H1 (cell line): ENCODE measurements at regions not wholly inside any gene's neighbourhood (a gene's known extent, or its start where the extent isn't known, plus 50 kb on each side); places are given as distances from the start of the nearest gene placed in this dataset.

Experiments
- CTCF ChIA-PET: fragments of 300-600 bp; sonication (Branson Sonifier 250); formaldehyde crosslinking; loops from one replicate; lab custom pipeline; 2021; ENCODE audit not compliant: partially characterized antibody; lab: Charles Lee
- POLR2A ChIA-PET: fragments of 300-600 bp; sonication (Branson Sonifier 250); formaldehyde crosslinking; loops from one replicate; lab custom pipeline; 2021; ENCODE audit warnings: inconsistent platforms; ENCODE audit not compliant: partially characterized antibody; lab: Charles Lee
- DNase-seq, 2 experiments: peaks; one replicate each; pipeline versions ENCODE4 v3.0.0 to v3.0.0-alpha.2; 2010 to 2022; ENCODE audit warnings: low spot score in 2 of 2, low read depth in 1 of 2, mixed read lengths in 1 of 2
- FAIRE-seq: peaks from 2 replicates; lab custom pipeline; 2011; peaks lifted over from hg19 to GRCh38; lab: Jason Lieb, UNC
- H2AFZ ChIP-seq: 2 replicates; pipeline ENCODE4 v1.8.1; 2012; ENCODE audit warnings: low read length, inconsistent platforms
- H2AK5ac ChIP-seq: 2 replicates; pipeline ENCODE4 v1.6.1; 2013; ENCODE audit warnings: low read depth, low read length
- H2BK120ac ChIP-seq: replicated peaks from 2 replicates; pipeline ENCODE3; 2013; ENCODE audit warnings: low read depth, low read length, inconsistent platforms
- H2BK12ac ChIP-seq: 2 replicates; pipeline ENCODE4 v1.6.1; 2013; ENCODE audit warnings: low read depth, low read length
- H2BK15ac ChIP-seq: 2 replicates; pipeline ENCODE4 v1.6.1; 2013; ENCODE audit warnings: low read length
- H2BK20ac ChIP-seq: 2 replicates; pipeline ENCODE4 v1.6.1; 2013; ENCODE audit warnings: low read length
- H2BK5ac ChIP-seq: 2 replicates; pipeline ENCODE4 v1.6.1; 2013; ENCODE audit warnings: low read depth, low read length
- H3K14ac ChIP-seq: 2 replicates; pipeline ENCODE4 v1.6.1; 2013; ENCODE audit warnings: inconsistent platforms; ENCODE audit not compliant: insufficient read length
- H3K18ac ChIP-seq: 2 replicates; pipeline ENCODE4 v1.6.1; 2013; ENCODE audit warnings: low read length; ENCODE audit errors: extremely low read depth
- H3K23ac ChIP-seq: 2 replicates; pipeline ENCODE4 v1.6.1; 2013; ENCODE audit warnings: inconsistent platforms; ENCODE audit not compliant: insufficient read length
- H3K23me2 ChIP-seq: 2 replicates; pipeline ENCODE4 v1.6.1; 2013; ENCODE audit warnings: low read depth, low read length
- H3K27ac ChIP-seq: 2 replicates; pipeline ENCODE4 v1.6.1; 2011; ENCODE audit warnings: low read depth, low read length, inconsistent platforms
- H3K27me3 ChIP-seq, 4 experiments: replicated peaks in 1 of 4; 1 replicate in 1 of 4; 2 replicates in 3 of 4; pipeline versions ENCODE4 v1.6.1 to v1.8.1; 2011 to 2013; ENCODE audit warnings: low read length in 3 of 4, mild to moderate bottlenecking in 3 of 4, inconsistent platforms in 2 of 4, mixed read lengths in 2 of 4, moderate library complexity in 1 of 4; ENCODE audit not compliant: control insufficient read depth in 3 of 4, insufficient read depth in 3 of 4; ENCODE audit errors: extremely low read depth in 1 of 4
- H3K36me3 ChIP-seq, 4 experiments: 2 replicates each; pipeline versions ENCODE4 v1.6.1 to v1.8.1; 2011 to 2013; ENCODE audit warnings: mild to moderate bottlenecking in 4 of 4, low read length in 3 of 4, moderate library complexity in 2 of 4, control low read depth in 1 of 4, inconsistent platforms in 1 of 4; ENCODE audit not compliant: insufficient read depth in 4 of 4, control insufficient read depth in 2 of 4
- H3K4ac ChIP-seq: replicated peaks from 2 replicates; pipeline ENCODE3; 2013; ENCODE audit warnings: low read length, low read depth, mixed read lengths, inconsistent platforms; ENCODE audit not compliant: insufficient read length
- H3K4me1 ChIP-seq, 4 experiments: replicated peaks in 1 of 4; 1 replicate in 1 of 4; 2 replicates in 3 of 4; pipeline versions ENCODE4 v1.6.1 to v1.8.1; 2011 to 2013; ENCODE audit warnings: low read length in 3 of 4, inconsistent platforms in 2 of 4, mixed read lengths in 1 of 4; ENCODE audit not compliant: insufficient read depth in 4 of 4, control insufficient read depth in 3 of 4
- H3K4me2 ChIP-seq, 2 experiments: 2 replicates each; pipeline versions ENCODE4 v1.6.1 to v1.8.1; 2011 to 2013; ENCODE audit warnings: low read depth in 2 of 2, low read length in 2 of 2, control low read depth in 1 of 2, inconsistent platforms in 1 of 2, mild to moderate bottlenecking in 1 of 2; ENCODE audit not compliant: insufficient read depth in 1 of 2
- H3K4me3 ChIP-seq, 4 experiments: fragments of 200-600, 300-600 bp in 1 of 4; sonication (generic), shearing (Covaris generic), sonication (Bioruptor Twin) in 1 of 4; 2 replicates each; pipeline versions ENCODE4 v1.5.1 to v1.8.1; 2011 to 2016; ENCODE audit warnings: low read length in 4 of 4, low read depth in 3 of 4, control low read depth in 2 of 4, inconsistent platforms in 2 of 4, mild to moderate bottlenecking in 2 of 4, mixed read lengths in 1 of 4, moderate library complexity in 1 of 4; ENCODE audit not compliant: insufficient read depth in 2 of 4; ENCODE audit errors: extremely low read depth in 1 of 4
- H3K56ac ChIP-seq: replicated peaks from 2 replicates; pipeline ENCODE3; 2013; ENCODE audit warnings: low read depth, mild to moderate bottlenecking, mixed read lengths, low read length, inconsistent platforms; ENCODE audit not compliant: insufficient read length
- H3K79me1 ChIP-seq: 2 replicates; pipeline ENCODE4 v1.6.1; 2013; ENCODE audit warnings: low read depth, low read length, control low read depth
- H3K79me2 ChIP-seq, 2 experiments: 2 replicates each; pipeline versions ENCODE4 v1.6.1 to v1.8.1; 2012 to 2013; ENCODE audit warnings: low read length in 2 of 2, mild to moderate bottlenecking in 2 of 2, inconsistent platforms in 1 of 2; ENCODE audit not compliant: insufficient read depth in 2 of 2, control insufficient read depth in 1 of 2
- H3K9ac ChIP-seq, 4 experiments: replicated peaks in 1 of 4; 1 replicate in 1 of 4; 2 replicates in 3 of 4; pipeline versions ENCODE4 v1.6.1 to v1.8.1; 2011 to 2013; ENCODE audit warnings: low read depth in 3 of 4, low read length in 3 of 4, control low read depth in 2 of 4, mild to moderate bottlenecking in 2 of 4, moderate library complexity in 2 of 4, inconsistent platforms in 1 of 4; ENCODE audit errors: extremely low read depth in 1 of 4
- H3K9me3 ChIP-seq, 2 experiments: 2 replicates each; pipeline versions ENCODE4 v1.6.1 to v1.8.1; 2012 to 2013; ENCODE audit warnings: mild to moderate bottlenecking in 2 of 2, moderate library complexity in 2 of 2, control low read depth in 1 of 2, inconsistent platforms in 1 of 2, low read depth in 1 of 2, low read length in 1 of 2, mixed read lengths in 1 of 2; ENCODE audit not compliant: insufficient read depth in 2 of 2
- H4K20me1 ChIP-seq, 2 experiments: replicated peaks in 1 of 2; 2 replicates each; pipeline versions ENCODE3 to v1.8.1; 2011 to 2013; ENCODE audit warnings: inconsistent platforms in 2 of 2, low read length in 2 of 2, mild to moderate bottlenecking in 1 of 2; ENCODE audit not compliant: insufficient read depth in 2 of 2, control insufficient read depth in 1 of 2
- H4K5ac ChIP-seq: 2 replicates; pipeline ENCODE4 v1.6.1; 2013; ENCODE audit warnings: low read length, low read depth, mixed read lengths, inconsistent platforms; ENCODE audit not compliant: insufficient read length
- H4K8ac ChIP-seq: 2 replicates; pipeline ENCODE4 v1.8.0; 2013; ENCODE audit warnings: mild to moderate bottlenecking, moderate library complexity, low read length, inconsistent platforms; ENCODE audit not compliant: insufficient read depth; ENCODE audit errors: extremely low read depth
- H4K91ac ChIP-seq: replicated peaks from 2 replicates; pipeline ENCODE3; 2013; ENCODE audit warnings: low read length, mixed read lengths, inconsistent platforms; ENCODE audit not compliant: insufficient read length
- WGBS, 2 experiments: shearing (Covaris generic) in 1 of 2; methylation state at CpG; one replicate each; pipeline versions ENCODE4 v1.1.6 to v1.1.7; 2013 to 2015; ENCODE audit warnings: low lambda C conversion rate in 2 of 2, mixed read lengths in 2 of 2, inconsistent platforms in 1 of 2, low coverage in 1 of 2, missing lambda C conversion rate in 1 of 2; ENCODE audit not compliant: insufficient replicate concordance in 2 of 2, insufficient coverage in 1 of 2, insufficient read length in 1 of 2; ENCODE audit errors: extremely low coverage in 1 of 2, missing lambda C conversion rate in 1 of 2; 5-methylcytosine and 5-hydroxymethylcytosine counted together
- TF ChIP-seq, protein P1 (sequence below): fragments of 300-600 bp; sonication (generic); IDR thresholded peaks from 2 replicates; pipeline ENCODE4 v1.7.1; 2012; ENCODE audit warnings: low read length, moderate library complexity, mild to moderate bottlenecking, inconsistent platforms; ENCODE audit not compliant: insufficient replicate concordance

GRCh38 chr5:92145852-92146251, 762.7 kb upstream of the ARRDC3 start:
- POLR2A ChIA-PET = no interaction called here
- no peak overlapping the region for H3K4me3 ChIP-seq
- H3K9ac ChIP-seq = no peak overlapping the region
- no peak overlapping the region for H2BK5ac ChIP-seq
- H3K23me2 ChIP-seq = no peaks in the 10 kb centered on the region
- H3K9me3 ChIP-seq = no peaks in the 10 kb centered on the region
- no peak for FAIRE-seq
- no peak for DNase-seq
- H2BK15ac ChIP-seq = no peak overlapping the region
- no peak overlapping the region for H2BK120ac ChIP-seq
- H2AFZ ChIP-seq = no peak overlapping the region
- H3K27me3 ChIP-seq = peaks cover 0 to 2% (median 0%) of the 10 kb centered on the region in 4 experiments; a peak in 1 of 7 replicates
- CTCF ChIA-PET = interaction anchor here (1.2 to 1.7 kb wide), 2 partner anchors 15 to 82 kb away, joined by 3 to 4 read pairs; no protein-coding TSS in a partner anchor
- H3K4ac ChIP-seq = no peak overlapping the region
- no peaks in the 10 kb centered on the region for H3K79me1 ChIP-seq
- no peak overlapping the region for H4K8ac ChIP-seq
- H3K79me2 ChIP-seq = no peaks in the 10 kb centered on the region
- no peak overlapping the region for H3K23ac ChIP-seq
- no peak overlapping the region for H4K91ac ChIP-seq
- H4K20me1 ChIP-seq = no peaks in the 10 kb centered on the region
- H3K14ac ChIP-seq = no peak overlapping the region
- no peak overlapping the region for H3K18ac ChIP-seq
- H2AK5ac ChIP-seq = no peak overlapping the region
- no peaks in the 10 kb centered on the region for H3K36me3 ChIP-seq
- no peak overlapping the region for H4K5ac ChIP-seq
- no peak overlapping the region for H2BK20ac ChIP-seq
- no peaks in the 10 kb centered on the region for H3K4me1 ChIP-seq
- H2BK12ac ChIP-seq = no peak overlapping the region
- no peak overlapping the region for H3K4me2 ChIP-seq
- WGBS, 2 experiments = 93% methylated on average over 3 of the region's 3 CpGs; no CpG with 5 or more reads in 1 of the 2 experiments
- H3K27ac ChIP-seq = no peak overlapping the region
- no peak overlapping the region for H3K56ac ChIP-seq
- TF ChIP-seq, protein P1, sequence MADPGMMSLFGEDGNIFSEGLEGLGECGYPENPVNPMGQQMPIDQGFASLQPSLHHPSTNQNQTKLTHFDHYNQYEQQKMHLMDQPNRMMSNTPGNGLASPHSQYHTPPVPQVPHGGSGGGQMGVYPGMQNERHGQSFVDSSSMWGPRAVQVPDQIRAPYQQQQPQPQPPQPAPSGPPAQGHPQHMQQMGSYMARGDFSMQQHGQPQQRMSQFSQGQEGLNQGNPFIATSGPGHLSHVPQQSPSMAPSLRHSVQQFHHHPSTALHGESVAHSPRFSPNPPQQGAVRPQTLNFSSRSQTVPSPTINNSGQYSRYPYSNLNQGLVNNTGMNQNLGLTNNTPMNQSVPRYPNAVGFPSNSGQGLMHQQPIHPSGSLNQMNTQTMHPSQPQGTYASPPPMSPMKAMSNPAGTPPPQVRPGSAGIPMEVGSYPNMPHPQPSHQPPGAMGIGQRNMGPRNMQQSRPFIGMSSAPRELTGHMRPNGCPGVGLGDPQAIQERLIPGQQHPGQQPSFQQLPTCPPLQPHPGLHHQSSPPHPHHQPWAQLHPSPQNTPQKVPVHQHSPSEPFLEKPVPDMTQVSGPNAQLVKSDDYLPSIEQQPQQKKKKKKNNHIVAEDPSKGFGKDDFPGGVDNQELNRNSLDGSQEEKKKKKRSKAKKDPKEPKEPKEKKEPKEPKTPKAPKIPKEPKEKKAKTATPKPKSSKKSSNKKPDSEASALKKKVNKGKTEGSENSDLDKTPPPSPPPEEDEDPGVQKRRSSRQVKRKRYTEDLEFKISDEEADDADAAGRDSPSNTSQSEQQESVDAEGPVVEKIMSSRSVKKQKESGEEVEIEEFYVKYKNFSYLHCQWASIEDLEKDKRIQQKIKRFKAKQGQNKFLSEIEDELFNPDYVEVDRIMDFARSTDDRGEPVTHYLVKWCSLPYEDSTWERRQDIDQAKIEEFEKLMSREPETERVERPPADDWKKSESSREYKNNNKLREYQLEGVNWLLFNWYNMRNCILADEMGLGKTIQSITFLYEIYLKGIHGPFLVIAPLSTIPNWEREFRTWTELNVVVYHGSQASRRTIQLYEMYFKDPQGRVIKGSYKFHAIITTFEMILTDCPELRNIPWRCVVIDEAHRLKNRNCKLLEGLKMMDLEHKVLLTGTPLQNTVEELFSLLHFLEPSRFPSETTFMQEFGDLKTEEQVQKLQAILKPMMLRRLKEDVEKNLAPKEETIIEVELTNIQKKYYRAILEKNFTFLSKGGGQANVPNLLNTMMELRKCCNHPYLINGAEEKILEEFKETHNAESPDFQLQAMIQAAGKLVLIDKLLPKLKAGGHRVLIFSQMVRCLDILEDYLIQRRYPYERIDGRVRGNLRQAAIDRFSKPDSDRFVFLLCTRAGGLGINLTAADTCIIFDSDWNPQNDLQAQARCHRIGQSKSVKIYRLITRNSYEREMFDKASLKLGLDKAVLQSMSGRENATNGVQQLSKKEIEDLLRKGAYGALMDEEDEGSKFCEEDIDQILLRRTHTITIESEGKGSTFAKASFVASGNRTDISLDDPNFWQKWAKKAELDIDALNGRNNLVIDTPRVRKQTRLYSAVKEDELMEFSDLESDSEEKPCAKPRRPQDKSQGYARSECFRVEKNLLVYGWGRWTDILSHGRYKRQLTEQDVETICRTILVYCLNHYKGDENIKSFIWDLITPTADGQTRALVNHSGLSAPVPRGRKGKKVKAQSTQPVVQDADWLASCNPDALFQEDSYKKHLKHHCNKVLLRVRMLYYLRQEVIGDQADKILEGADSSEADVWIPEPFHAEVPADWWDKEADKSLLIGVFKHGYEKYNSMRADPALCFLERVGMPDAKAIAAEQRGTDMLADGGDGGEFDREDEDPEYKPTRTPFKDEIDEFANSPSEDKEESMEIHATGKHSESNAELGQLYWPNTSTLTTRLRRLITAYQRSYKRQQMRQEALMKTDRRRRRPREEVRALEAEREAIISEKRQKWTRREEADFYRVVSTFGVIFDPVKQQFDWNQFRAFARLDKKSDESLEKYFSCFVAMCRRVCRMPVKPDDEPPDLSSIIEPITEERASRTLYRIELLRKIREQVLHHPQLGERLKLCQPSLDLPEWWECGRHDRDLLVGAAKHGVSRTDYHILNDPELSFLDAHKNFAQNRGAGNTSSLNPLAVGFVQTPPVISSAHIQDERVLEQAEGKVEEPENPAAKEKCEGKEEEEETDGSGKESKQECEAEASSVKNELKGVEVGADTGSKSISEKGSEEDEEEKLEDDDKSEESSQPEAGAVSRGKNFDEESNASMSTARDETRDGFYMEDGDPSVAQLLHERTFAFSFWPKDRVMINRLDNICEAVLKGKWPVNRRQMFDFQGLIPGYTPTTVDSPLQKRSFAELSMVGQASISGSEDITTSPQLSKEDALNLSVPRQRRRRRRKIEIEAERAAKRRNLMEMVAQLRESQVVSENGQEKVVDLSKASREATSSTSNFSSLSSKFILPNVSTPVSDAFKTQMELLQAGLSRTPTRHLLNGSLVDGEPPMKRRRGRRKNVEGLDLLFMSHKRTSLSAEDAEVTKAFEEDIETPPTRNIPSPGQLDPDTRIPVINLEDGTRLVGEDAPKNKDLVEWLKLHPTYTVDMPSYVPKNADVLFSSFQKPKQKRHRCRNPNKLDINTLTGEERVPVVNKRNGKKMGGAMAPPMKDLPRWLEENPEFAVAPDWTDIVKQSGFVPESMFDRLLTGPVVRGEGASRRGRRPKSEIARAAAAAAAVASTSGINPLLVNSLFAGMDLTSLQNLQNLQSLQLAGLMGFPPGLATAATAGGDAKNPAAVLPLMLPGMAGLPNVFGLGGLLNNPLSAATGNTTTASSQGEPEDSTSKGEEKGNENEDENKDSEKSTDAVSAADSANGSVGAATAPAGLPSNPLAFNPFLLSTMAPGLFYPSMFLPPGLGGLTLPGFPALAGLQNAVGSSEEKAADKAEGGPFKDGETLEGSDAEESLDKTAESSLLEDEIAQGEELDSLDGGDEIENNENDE = no peak
